HAP-1 (cell line): ENCODE measurements at regions not wholly inside any gene's neighbourhood (a gene's known extent, or its start where the extent isn't known, plus 50 kb on each side); places are given as distances from the start of the nearest gene placed in this dataset.
"Not testable (repeated sequence)": the region's sequence is repeated elsewhere in the genome, so short reads cannot be mapped to it uniquely, and the experiment has no call there.

ENCODE experiments used
- DNase-seq, 2 experiments: peaks; one replicate each; pipeline ENCODE4 v3.0.0-alpha.2; 2016 to 2020; ENCODE audit warnings: low spot score in 2 of 2
- H3K27me3 ChIP-seq: fragments of 250-450 bp; sonication (Bioruptor Pico); 2 replicates; pipeline ENCODE4 v1.5.1; 2020; ENCODE audit warnings: low read depth, mild to moderate bottlenecking, moderate library complexity
- H3K36me3 ChIP-seq: fragments of 250-450 bp; sonication (Bioruptor Pico); replicated peaks from 2 replicates; pipeline ENCODE4 v1.5.1; 2020; ENCODE audit warnings: mild to moderate bottlenecking
- H3K4me1 ChIP-seq: fragments of 250-450 bp; sonication (Bioruptor Pico); 2 replicates; pipeline ENCODE4 v1.5.1; 2020; ENCODE audit warnings: mild to moderate bottlenecking
- H3K4me3 ChIP-seq: fragments of 250-450 bp; sonication (Bioruptor Pico); 2 replicates; pipeline ENCODE4 v1.5.1; 2020; ENCODE audit warnings: mild to moderate bottlenecking, moderate library complexity
- H3K9me3 ChIP-seq: fragments of 250-450 bp; sonication (Bioruptor Pico); 2 replicates; pipeline ENCODE4 v1.5.1; 2020; ENCODE audit warnings: mild to moderate bottlenecking, moderate library complexity
- in situ Hi-C: fragments of 300-500 bp; cut with MboI; formaldehyde crosslinking; loops from 3 replicates; pipeline ENCODE4 v1.14.3; 2020; ENCODE audit warnings: low sequenced_read_pairs, inconsistent platforms, mixed read lengths

DNA sequence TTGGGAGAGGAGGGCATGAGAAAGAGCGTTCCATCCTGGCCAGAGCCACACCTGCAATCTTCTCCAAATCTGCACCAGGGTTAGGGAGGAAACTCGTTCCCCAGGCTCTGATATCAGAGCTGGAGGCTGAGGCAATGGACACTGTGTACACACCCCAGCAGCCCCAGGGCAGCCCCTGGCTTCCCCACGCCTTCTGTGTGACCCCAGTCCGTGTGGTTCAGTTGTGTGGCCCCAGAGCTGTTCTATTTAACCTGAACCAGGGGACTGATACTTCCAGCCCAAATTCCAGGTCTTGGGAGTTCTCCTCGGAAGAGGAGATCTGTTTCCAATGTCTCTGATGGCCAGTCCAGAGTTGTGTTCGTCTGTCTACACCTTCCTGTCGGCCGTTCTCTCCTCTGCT is 242.6 kb upstream of the EXOC2 start:
- no peaks in the 10 kb centered on the region for H3K27me3 ChIP-seq
- no peaks in the 10 kb centered on the region for H3K36me3 ChIP-seq
- in situ Hi-C loops, result no loop called here
- H3K9me3 ChIP-seq, result no peaks in the 10 kb centered on the region
- no peak for DNase-seq
- H3K4me3 ChIP-seq, result no peak overlapping the region
- no peaks in the 10 kb centered on the region for H3K4me1 ChIP-seq

DNA sequence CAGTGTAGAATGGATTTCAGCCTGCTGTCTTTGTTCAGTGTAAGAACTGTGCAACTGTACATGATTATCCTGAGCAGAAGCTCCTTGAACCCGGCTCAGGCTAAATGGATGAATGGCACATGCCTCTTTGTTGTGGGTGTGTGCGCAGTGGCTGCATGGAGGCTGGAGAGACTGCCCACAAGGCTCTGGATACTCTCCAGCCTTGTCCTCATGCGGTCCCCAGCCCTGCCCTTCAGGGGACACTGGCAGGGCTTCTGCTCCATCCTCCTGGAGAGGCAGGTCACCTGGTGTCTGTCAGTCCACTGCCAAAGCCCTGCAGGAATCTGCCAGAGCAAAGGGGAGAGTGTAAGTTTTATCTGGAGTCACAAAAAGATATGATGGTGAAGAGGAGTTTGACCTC is 241.7 kb upstream of the EXOC2 start:
- in situ Hi-C loops, result no loop called here
- no peak for DNase-seq
- H3K4me3 ChIP-seq, result no peak overlapping the region
- H3K36me3 ChIP-seq, result no peaks in the 10 kb centered on the region
- no peaks in the 10 kb centered on the region for H3K4me1 ChIP-seq
- H3K9me3 ChIP-seq, result no peaks in the 10 kb centered on the region
- H3K27me3 ChIP-seq, result no peaks in the 10 kb centered on the region

DNA sequence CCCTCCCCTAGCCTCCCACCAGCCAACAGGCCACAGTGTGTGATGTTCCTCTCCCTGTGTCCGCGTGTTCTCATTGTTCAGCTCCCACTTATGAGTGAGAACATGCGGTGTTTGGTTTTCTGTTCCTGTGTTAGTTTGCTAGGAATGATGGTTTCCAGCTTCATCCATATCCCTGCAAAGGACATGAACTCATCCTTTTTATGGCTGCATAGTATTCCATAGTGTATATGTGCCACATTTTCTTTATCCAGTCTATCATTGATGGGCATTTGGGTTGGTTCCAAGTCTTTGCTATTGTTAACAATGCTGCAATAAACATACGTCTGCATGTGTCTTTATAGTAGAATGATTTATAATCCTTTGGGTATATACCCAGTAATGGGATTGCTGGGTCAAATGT is 239.0 kb upstream of the EXOC2 start:
- in situ Hi-C loops, H3K4me1 ChIP-seq, H3K4me3 ChIP-seq, H3K36me3 ChIP-seq, DNase-seq, H3K27me3 ChIP-seq, H3K9me3 ChIP-seq: not testable (repeated sequence)

DNA sequence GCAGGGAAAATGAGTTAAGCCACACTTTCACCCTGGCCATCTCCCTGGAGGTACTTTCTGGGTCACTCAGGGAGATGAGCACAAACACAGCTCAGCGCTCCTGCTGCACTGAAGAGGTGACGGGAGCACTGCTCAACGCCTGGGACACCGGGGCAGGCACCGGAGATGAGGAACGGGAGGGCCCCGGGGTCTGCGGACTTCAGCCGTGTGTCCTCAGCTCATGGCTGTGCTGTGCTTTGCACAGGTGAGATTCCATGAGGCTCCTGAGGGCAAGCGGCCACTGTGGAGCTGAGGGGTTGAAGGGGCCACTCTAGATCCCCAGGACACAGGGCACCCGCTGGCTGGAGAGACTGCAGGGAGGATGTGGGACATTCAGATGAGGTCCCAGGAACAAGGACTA is 234.2 kb upstream of the EXOC2 start:
- H3K4me1 ChIP-seq, result no peaks in the 10 kb centered on the region
- no peaks in the 10 kb centered on the region for H3K36me3 ChIP-seq
- no peak for DNase-seq
- in situ Hi-C loops, result no loop called here
- H3K9me3 ChIP-seq, result no peaks in the 10 kb centered on the region; the same call in 1 of the 2 replicates
- H3K4me3 ChIP-seq, result no peak overlapping the region
- H3K27me3 ChIP-seq, result no peaks in the 10 kb centered on the region

DNA sequence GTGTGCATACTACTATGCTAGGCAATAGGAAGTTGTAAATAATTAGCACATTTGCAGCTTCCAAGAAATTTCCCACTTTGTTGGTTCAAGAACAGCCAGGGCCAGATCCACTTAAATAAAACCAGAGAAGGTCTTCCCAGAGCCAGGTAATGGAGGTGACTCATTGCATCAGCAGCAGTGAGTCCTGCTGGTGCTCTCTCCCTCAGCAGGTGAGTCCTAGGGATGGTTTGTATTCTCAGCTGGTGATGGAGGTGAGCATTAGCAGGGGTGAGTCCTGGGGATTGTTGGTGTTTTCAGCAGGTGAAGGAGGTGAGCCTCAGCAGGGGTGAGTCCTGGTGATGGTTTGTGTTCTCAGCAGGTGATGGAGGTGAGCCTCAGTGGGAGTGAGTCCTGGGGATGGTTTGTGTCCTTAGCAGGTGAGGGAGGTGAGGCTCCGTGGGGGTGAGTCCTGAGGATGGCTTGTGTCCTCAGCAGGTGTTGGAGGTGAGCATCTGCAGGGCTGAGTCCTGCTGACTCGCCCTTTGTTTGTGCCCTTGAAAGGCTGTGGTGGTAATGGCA is 232.8 kb upstream of the EXOC2 start:
- in situ Hi-C loops, result no loop called here
- H3K4me3 ChIP-seq, result no peak overlapping the region

DNA sequence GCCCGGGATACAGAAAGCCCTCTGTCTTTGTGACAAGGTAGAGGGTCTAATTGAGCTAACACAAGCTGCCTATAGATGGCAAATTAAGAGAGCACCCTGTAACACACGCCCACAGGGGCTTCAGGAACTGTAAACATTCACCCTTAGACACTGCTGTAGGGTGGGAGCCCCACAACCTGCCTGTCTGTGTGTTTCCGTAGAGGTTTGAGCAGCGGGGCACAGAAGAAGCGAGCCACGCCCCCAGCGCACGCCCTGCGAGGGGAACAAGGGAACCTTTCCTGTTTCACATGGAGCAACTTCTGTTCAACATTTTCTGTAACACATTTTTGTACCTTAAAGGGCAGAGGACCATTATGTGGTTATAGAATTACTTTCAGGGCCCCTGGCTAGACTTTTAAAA is 231.7 kb upstream of the EXOC2 start:
- Histone ChIP-seq H3K27me3 (no peaks in the 10 kb centered on the region), H3K4me1 (no peaks in the 10 kb centered on the region), H3K4me3 (no peak overlapping the region), H3K36me3 (no peaks in the 10 kb centered on the region), H3K9me3 (no peaks in the 10 kb centered on the region; the same call in 1 of the 2 replicates)
- no peak for DNase-seq
- in situ Hi-C loops, result no loop called here

More for the DNA sequence above, 232.8 kb upstream of the EXOC2 start:
- Histone ChIP-seq H3K27me3 (no peaks in the 10 kb centered on the region), H3K36me3 (no peaks in the 10 kb centered on the region), H3K4me1 (no peaks in the 10 kb centered on the region), H3K9me3 (no peaks in the 10 kb centered on the region; the same call in 1 of the 2 replicates)
- no peak for DNase-seq

DNA sequence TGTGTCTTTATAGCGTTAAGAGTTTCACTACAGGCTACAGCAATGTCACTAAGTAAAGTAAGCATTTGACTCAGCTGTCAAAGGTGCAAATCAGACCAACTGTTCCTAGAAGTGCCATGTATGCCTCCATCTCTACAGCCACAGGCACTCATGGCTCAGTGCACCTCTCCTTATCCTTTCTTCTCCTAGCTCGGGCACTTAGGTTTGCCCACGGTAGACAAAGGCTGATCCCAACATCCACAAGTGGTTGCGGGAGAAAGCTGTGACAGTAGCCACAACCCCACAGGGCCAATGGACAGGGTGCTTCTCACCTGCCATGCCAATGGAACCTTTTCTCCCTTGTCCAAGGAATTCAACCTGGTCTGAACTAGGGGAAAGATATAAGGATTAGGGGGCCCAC is 228.5 kb upstream of the EXOC2 start:
- no peak for DNase-seq
- Histone ChIP-seq H3K4me3 (no peak overlapping the region), H3K4me1 (no peaks in the 10 kb centered on the region), H3K9me3 (no peaks in the 10 kb centered on the region), H3K36me3 (no peaks in the 10 kb centered on the region), H3K27me3 (no peaks in the 10 kb centered on the region)
- in situ Hi-C loops, result no loop called here

DNA sequence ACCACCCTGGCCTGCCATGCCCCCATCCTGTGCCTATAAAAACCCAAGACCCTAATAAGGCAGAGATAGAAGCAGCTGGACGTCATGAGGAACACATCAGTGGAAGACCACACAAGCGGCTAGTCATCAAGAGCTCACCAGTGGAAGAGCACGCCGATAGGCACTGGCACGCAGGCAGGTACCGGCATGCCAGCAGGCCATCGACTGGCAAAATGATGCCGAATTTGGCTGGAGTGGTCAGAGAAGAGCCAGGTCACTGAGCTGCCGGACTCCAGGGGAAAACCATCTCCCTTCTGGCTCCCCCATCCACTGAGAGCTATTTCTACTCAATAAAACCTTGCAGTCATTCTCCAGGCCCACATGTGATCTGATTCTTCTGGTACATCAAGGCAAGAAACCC is 227.6 kb upstream of the EXOC2 start:
- DNase-seq, result no peak
- Histone ChIP-seq H3K9me3 (no peaks in the 10 kb centered on the region), H3K27me3 (no peaks in the 10 kb centered on the region), H3K36me3 (no peaks in the 10 kb centered on the region), H3K4me3 (no peak overlapping the region), H3K4me1 (no peaks in the 10 kb centered on the region)
- in situ Hi-C loops, result no loop called here

DNA sequence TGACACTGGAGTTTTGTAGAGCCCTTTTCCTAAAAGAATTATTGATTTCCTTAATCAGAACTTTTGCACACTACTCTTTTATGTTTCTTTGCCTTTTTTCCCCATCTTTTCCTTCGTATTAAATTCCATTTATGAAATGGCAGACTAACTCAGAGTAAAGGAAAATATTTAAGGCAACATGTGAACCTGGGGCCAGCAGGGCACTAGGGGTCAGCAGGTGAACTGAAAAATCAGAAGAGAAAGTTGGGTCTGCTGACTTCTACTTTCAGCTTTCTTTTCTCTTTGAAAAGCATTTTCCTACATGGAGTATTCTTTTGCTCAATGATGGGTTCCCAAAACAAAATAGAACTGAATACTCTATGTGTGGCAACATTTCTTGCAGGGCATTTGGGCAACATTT is 226.6 kb upstream of the EXOC2 start:
- Histone ChIP-seq H3K4me3 (no peak overlapping the region), H3K27me3 (no peaks in the 10 kb centered on the region), H3K9me3 (no peaks in the 10 kb centered on the region), H3K36me3 (no peaks in the 10 kb centered on the region), H3K4me1 (no peaks in the 10 kb centered on the region)
- in situ Hi-C loops, result no loop called here
- no peak for DNase-seq

DNA sequence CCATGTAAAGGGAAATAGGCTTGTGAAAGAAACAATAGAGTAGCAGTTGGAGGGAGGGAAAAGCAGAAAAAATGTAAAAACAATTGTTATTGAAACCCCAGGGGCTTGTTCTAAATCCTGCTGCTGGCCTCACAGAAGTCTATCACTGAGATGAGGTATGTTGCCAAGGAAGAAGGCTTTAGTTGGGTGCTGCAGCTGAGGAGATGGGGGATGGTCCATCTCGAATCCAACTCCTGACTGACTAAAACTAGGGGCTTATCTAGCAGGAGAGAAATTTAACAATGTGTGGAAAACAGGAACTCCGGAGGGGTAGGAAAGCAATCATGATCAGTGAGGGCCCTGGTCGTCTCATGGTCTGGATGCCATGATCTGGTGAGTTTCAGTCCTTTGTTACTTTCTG is 225.0 kb upstream of the EXOC2 start:
- in situ Hi-C loops, result no loop called here
- no peak for DNase-seq
- Histone ChIP-seq H3K4me1 (no peaks in the 10 kb centered on the region), H3K36me3 (no peaks in the 10 kb centered on the region), H3K4me3 (no peak overlapping the region), H3K27me3 (no peaks in the 10 kb centered on the region), H3K9me3 (no peaks in the 10 kb centered on the region)

DNA sequence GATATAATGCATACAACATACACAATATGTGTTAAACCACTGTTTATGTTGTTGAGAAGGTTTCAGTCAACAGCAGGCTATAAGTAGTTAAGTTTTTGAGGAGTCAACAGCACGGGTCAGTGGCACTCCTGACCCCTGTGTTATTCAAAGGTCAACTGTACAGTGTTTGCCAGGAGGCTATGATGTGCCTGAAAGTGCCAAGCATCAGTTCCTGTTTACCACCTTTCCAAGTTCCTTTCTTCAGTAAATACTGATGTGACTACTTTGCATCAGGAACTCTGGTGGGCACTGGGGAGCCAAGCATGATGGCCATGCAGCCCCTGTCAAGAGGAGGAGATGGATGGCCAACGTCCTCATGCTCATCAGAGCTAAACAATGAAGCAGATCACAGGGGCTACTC is 224.4 kb upstream of the EXOC2 start:
- no peak for DNase-seq
- no peaks in the 10 kb centered on the region for H3K4me1 ChIP-seq
- H3K36me3 ChIP-seq, result no peaks in the 10 kb centered on the region
- H3K4me3 ChIP-seq, result no peak overlapping the region
- in situ Hi-C loops, result no loop called here
- no peaks in the 10 kb centered on the region for H3K27me3 ChIP-seq
- H3K9me3 ChIP-seq, result no peaks in the 10 kb centered on the region

DNA sequence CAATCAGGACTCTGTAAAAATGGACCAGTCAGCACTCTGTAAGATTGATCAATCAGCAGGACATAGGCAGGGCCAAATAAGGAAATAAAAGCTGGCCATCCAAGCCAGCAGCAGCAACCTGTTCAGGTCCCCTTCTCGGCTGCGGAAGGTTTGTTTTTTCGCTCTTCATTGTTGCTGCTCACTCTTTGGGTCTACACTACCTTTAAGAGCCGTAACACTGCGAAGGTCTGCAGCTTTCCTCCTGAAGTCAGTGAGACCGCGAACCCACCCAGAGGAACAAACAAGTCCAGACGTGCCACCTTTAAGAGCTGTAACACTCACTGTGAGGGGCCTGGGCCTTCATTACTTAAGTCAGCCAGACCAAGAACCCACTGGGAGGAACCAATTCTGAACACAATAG is 223.2 kb upstream of the EXOC2 start:
- Histone ChIP-seq H3K4me1 (no peaks in the 10 kb centered on the region), H3K4me3 (no peak overlapping the region), H3K36me3 (no peaks in the 10 kb centered on the region), H3K27me3 (no peaks in the 10 kb centered on the region), H3K9me3 (no peaks in the 10 kb centered on the region)
- in situ Hi-C loops, result no loop called here
- no peak for DNase-seq

DNA sequence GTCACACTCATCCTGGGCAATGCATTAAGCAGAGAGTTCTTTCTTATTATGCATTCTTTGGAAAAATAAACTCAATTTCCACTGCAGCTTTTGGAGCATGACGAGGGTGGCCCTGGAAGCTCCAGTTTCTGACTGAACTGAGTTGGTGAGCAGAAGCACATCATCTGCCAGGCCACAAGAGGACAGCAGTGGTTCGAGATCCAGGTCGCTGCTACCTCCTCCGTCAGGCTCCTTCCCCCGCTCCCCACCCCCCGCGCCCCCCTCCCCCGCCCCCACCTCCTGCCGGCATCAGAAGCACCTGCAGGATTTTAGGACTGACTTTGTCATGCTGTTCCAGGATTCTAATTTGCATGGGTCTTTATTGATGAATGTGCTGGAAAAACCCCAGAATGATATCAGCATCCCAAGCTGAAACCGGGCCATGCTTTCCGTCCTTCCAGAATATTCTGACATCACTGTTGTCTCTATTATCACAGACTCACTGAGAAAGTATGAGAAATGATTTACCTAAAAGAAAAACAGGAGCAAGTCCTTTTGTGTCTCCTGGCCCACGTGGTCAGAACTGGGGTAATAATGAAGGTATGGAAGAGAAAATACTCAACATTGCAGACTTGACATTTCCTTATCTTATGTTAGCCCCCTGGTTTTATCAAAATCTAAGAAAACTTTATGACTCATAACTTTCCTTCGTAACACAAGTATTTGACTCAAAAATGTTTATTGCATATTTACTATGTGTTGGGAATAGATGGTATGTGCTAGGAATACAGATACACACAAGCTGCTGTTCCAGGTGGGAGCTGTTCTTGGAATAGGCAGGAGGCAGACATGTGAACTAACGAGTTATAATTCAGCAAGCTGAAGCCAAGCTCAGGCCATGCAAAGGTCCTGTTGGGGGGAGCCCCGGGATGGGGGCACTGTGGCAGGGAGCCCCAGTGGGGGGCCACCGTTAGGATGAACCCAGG is 220.2 kb upstream of the EXOC2 start:
- Histone ChIP-seq H3K4me3 (no peak overlapping the region), H3K9me3 (no peaks in the 10 kb centered on the region), H3K4me1 (no peaks in the 10 kb centered on the region), H3K36me3 (no peaks in the 10 kb centered on the region), H3K27me3 (no peaks in the 10 kb centered on the region)
- peak in 1 of 2 experiments; percentile 10 for DNase-seq
- in situ Hi-C loops, result no loop called here

DNA sequence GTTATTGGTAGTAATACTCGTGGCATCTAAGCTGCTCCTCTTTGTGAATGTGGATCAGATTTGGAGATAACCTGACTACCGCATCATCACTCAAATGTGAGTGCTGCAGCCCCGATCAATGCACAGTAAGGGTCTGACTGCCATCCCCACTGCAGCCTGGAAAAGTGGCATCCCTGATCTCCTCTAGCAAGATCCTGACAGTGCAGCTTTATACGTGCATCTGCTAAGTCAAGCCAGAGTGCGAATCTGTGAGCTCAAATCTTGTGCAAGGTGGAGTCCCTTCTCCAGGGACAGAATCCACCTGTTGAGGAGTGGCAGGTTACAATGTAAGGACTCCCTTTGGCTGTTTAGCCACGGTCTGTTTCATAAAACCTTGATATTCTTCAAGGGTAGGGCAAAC is 215.0 kb upstream of the EXOC2 start:
- H3K36me3 ChIP-seq, result no peaks in the 10 kb centered on the region
- no peaks in the 10 kb centered on the region for H3K4me1 ChIP-seq
- no peaks in the 10 kb centered on the region for H3K9me3 ChIP-seq
- in situ Hi-C loops, result no loop called here
- no peak overlapping the region for H3K4me3 ChIP-seq
- H3K27me3 ChIP-seq, result no peaks in the 10 kb centered on the region
- DNase-seq, result no peak
